NCI-H2196 (cell line): ENCODE measurements at regions not wholly inside any gene's neighbourhood (a gene's known extent, or its start where the extent isn't known, plus 50 kb on each side); places are given as distances from the start of the nearest gene placed in this dataset.

ENCODE experiments used
- DNase-seq: peaks from one replicate; lab custom pipeline; 2025; ENCODE audit not compliant: unreplicated experiment; lab: John Stamatoyannopoulos, UW

DNA sequence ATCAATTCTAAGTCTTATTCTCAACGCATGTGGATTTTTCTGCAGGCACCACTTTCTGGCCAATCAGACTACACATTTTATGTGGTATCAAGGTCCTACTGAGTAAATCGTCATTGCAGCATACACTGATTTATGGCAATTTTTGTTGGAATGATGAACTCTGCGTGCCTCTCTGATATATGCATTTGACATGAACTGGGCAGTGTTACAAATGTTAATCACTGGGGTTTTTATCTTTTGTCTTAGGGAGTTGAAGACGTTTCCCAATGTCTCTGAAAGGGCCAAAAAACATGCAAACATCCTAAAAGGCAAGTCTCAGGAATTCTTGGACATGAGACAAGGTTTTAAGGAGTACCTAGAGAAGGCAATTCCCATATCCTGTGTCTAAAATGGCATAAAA, 809.5 kb upstream of the CELF2 start:
- no peak for DNase-seq

DNA sequence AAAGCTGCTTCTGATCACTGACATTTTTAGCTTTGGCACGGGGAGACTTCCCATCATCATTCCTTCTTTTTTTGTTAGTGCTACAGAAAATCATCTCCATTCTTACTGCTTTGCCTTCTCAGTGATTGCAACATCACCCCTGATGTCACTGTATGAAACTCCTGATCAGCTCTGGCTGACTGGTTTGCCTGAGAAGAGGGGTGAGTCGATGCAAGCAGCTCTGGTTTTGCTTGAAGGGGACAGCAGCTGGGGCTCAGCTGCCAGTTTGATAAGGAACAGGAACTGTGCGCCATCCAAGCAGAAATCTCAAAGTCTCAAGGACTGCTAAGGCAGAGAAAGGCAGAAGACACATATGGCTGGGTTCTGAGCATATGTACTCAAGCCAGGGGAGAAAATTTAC, 808.5 kb upstream of the CELF2 start:
- DNase-seq: no peak

DNA sequence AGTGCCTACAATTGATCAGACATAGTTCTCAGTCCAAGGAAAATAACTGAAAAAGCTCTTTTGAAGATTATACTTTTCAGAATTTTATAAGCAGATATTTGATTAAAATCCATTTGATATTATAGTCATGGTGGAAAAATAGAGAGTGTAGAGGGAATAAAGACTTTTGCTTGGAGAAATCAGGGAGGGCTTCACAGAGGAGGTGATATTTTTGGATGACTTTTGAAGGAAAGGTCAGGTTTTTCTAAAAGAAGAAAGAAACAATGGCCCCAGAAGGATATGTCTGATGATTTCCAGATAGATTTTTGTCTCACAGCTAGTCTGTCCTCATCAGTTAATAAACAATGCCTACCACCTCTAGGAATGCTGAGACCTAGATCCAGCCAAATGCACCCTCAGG, 806.3 kb upstream of the CELF2 start:
- no peak for DNase-seq

DNA sequence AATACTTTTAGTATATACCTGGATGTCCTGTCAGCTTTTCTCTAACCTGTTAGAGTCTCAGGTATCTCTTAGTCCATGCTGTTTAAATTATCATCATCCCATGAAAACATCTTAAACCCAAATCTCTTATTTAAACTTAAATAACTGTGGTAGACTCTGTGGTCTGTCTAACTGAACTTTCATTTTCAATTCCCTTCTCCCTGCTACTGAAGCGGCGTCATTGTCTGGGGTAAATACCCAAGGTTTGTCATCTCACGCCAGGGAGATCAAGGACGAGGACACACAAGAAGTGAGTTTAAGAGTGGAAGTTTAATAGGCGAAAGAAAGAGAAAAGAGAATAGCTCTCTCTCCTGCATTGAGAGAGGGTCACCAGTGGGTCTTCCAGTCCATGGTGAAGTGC, 804.4 kb upstream of the CELF2 start:
- no peak for DNase-seq

DNA sequence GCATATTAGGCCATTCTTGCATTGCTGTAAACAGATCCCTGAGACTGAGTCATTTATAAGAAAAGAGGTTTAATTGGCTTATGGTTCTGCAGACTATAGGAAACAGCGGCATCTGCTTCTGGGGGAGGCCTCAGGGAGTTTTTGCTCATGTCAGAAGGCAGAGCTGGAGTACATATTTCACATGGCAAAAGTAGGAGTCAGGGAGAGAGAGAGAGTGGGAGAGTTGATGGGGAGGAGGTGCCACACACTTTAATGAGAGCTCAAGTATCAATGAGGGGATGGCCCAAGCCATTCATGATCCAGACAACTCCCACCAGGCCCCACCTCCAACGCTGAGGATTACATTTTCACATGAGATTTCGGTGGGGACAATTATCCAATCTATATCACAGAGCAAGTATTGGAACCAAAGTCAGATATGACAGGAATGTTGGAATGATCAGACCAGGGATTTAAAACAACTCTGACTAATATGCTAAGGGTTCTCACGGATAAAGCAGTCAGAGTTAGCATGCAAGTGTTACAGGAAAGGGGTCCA, 795.3 kb upstream of the CELF2 start:
- no peak for DNase-seq

DNA sequence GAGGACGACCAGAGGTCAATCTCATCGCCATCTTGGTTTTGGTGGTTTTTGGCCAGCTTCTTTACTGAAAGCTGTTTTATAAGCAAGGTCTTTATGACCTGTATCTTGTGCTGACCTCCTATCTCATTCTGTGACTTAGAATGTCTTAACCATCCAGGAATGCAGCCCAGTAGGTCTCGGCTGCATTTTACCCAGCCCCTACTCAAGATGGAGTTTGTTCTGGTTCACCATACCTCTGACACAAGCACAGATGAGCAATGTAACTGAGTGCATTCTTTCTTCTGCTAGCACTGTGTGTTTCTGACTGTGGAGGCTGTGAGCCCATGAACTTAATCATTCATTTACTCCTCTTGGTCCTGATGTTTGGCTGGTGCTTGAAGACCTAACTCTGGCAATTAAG, 794.5 kb upstream of the CELF2 start:
- DNase-seq: no peak

DNA sequence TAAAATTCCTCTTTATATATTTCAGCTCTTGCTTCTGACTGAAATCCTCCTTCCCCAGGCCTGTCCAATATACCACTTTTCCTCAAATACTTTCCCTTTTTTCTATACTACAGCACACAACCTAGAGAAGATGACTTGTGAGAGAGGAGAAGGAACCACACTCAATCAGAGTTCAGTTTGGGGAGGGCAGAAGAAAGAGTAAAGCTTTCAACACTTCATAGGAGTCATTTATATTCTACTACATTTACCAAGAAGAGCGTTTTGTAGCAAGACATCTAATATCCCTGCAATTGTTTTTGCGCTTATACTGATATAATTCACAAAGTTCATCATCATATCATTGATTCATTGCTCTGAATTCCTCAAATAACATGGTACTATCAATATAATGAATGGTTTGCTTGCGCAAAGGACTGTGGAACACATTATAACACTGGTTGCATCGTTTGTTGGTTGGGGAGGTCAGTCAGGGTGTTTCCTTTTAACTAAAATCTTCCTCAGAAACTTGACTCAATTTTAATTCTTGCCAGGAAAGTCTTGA, 792.5 kb upstream of the CELF2 start:
- DNase-seq: no peak

DNA sequence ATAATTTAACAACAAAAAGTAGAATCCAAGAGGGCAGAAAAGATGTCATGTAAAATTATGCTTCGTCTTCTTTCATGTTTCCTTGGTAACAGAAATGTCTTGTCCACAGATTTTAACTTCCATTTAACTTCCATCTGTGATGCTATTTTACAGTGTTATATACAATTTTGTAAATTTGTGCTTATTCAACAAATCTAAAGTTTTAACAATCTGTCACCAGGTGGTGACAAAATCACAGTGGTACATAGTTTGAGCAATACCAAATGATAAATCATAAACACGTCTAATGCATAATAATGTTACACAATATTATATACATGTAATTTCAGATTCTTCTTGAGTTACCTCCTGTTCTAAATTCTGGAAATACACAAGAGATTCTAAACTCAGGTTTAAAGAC, 784.4 kb upstream of the CELF2 start:
- DNase-seq: no peak

DNA sequence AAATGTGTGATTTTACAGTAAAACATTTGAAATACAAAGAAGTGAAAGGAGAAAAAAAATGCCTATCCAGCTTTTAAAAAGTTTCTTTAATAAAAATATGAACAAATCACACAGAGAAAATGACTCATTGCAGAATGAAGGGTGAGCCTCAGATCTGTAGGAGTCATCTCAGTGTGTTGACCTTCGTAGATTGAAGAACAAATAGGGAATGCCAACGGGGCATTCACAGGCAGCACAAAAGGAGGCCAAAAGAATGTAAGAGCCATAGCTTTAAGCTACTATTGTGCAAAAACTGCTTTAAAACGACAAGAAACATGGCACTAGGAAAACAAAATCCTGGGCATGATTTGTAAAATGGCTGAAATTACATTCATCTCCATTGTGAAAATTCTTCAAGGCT, 782.7 kb upstream of the CELF2 start:
- no peak for DNase-seq

DNA sequence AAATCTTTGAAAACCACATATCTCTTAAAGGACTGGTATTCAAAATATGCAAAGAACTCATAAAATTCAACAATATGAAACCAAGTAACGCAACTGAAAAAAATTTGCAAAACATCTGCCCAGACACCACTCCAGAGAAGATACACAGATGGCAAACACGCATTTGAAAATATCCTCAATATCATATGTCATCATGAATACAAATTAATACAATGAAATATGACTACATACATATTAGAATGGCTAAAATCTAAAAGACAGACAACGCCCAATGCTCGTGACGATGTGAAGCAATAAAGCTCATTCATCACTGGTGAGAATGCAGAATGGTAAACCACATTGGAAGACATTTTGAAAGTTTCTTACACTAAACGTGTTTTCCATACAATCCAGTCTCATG, 770.1 kb upstream of the CELF2 start:
- DNase-seq: no peak

DNA sequence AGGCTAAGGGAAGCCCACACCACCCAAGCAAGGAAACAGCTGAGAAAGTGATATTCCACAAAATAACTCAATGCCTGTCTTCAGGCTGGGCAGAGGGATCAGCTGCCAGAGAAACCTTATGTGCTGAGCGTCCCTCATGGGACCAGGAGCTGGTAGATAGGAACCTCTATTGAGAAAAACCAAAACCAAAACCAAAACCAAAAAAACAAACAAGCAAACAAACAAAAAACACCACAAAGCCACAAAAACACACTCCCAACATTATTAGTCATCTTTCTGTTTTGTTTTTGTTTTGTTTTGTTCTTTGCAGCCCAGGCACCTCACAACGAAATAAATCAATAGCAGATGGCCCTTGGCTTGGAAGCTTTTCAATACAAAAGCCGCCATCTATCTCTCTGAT, 760.8 kb upstream of the CELF2 start:
- no peak for DNase-seq

DNA sequence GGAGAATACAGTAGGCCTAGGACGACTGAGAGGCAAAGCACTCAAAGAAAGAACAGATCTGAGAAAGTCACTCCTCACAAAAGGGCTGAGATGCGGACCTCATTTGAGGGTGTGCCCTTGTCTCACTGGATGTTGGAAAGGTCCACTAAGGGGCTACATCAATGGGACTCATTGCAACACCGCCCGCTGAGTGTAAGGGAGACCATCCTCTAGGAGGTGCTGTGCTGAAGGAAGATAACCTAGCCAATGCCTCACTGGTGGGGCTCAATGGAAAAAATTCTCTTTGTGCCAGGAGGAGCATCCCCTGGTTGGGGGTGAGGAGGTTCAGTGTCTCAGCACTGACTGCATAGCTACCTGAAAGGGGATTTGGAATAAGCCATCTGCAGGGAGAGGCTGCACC, 758.7 kb upstream of the CELF2 start:
- DNase-seq: no peak

DNA sequence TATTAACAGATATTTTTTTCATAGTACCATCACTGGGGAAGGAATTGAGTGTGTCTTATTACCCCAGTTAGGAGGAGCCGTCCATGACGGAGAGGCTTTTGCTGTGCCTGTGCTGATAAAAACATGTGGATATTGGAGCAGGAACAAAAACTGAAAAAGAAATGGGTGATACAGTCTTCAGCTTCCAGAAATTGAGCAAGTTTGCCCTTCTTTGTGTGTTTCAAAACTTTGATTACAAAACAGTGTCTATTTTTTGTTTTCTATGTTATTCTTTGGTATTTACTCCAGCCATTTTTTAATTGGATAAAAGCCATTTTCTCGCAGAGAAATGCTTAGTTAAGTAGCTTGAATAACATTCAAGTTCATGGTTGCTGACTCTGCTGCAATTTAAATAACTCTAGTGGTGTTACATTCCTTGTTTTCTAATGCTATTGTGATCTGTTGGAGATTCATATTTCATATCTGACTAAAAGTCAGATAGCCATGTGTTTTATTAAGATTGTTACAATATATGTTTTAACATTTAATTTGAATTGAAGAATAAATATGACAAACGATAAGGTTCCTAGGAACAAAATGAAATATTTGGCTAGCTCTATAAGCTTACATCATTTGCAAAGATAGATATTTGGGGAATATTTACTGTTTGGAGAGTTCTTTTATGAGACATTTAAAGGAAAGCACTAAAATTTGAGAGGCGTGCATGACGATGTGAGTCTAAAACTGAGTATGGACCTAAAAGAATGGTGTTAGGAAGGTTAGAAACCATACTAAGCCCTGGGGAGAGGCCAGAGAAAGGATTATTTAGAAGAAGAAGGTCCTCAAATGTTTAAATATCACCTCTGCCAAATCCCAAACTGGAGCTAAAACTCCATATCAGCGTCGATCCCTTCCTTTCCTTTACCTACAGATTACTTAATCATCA, 747.3 kb upstream of the CELF2 start:
- no peak for DNase-seq

DNA sequence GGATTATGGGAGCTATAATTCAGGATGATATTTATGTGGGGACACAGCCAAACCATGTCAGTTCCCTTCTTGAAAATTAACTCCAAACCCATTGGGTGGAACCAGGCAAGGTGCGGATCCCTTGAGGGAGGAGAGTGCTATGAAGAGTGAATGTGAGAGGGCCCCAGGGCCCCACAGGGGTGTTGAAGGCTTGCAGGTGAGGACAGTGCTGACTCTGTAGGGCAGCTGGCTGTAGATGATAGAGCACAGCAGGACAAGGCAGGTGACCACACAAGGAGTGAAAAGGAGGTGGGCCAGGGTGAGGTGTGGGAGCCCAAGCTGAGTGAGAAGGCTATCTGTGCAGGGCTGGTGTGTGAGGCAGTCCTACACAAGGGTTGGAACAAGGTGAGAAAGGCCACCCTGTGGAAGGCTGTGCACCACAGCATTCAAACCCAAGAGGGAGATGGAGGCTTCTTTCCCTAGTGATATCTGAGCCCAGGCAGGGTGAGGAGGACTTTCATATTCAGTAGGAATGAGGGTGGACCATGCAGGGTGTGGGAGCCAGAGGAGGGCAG, 746.0 kb upstream of the CELF2 start:
- DNase-seq: no peak

DNA sequence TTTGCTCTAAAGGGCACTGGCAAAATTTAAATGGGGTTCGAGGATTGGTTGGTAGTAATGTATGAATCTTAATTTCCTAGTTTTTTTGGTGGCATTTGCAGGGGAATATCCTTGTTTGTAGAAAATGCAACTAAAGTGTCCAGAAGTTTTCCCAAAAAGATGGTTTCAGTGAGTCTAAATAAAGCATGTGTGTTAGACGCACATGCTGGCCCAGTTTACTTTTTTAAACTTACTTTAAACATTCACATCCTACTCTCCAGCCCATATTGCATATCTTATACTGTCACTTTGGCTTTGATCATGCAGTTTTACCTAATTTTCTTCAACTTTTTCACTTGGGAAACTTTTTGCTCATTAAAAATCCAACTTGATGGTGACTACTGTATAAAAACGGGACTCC, 744.0 kb upstream of the CELF2 start:
- DNase-seq: no peak

DNA sequence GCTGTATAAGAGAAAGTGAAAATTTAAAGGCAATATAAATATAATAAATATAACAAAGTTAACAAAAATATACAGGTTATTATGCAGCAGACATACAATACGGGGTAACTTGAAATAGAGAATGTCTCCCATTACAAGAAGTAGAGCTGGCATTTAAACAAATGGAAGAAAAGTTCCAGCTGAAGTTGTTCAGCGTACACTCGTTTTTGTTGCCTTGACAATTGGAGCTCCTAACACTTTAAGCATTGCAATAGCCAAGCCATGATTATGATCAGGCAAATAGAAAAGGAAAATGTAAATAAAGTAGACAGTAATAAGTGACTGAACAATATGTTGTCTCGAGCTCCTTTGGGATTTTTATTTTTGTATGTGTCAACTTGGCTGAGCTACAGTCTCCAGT, 737.8 kb upstream of the CELF2 start:
- no peak for DNase-seq

DNA sequence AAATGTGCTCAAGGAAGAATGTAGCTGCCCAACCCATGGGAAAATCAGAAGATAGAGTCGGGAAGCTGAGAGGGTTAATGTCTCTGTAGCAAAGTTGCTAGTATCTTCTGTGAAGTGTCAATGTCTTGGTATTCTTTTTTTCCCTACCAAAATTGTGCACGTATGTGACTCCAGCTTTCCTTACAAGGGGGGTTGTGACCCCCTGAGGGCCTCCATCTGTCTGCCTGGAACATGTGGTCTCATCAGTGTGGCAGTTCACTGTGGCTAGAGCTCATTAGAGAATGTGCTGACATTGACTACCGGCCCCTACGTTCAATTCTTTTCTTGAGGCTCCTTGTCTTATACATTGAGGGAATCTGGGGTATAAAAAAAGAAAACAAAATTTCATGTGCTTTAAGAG, 725.2 kb upstream of the CELF2 start:
- no peak for DNase-seq

DNA sequence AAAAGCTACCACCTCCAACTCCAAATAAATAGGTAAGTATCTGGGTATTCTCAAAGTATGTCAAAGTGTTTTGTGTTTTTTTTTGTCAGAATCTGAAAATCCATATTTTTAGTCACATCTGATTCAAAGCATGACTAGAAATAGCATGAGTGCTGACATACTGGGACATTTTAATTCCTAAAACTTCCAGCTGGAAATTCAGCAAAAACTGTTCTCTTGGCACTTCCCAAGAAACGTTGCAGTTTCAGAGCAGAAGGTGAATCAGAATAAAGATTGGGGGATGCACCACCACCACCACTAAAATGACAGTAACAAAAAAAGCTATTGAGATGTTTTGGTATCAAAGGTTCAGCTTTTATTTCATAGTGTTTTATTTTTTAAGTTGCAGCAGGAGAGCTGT, 724.6 kb upstream of the CELF2 start:
- DNase-seq: no peak

DNA sequence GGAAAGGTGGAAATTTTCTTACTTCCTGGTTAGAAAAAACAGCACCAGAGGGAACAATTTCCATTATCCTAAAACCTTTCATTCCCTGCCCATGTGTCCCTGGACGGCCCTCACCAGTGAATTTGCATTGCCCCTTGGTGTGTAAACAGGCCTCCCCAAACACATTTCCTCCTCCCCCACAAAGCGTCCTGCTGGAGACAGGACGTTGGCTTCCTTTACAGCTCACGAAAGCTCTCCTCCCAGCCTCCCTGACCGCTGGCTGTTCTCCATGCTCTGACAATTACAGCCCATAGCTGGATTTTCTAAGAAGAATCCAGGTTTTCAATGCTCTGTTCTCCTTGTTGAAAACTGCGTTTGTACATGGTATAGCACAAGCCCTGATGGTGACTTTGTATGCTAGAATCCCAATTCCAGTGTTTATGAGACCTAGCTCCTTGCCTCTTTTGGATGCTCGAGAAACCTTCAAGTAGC, 724.2 kb upstream of the CELF2 start:
- DNase-seq: no peak

DNA sequence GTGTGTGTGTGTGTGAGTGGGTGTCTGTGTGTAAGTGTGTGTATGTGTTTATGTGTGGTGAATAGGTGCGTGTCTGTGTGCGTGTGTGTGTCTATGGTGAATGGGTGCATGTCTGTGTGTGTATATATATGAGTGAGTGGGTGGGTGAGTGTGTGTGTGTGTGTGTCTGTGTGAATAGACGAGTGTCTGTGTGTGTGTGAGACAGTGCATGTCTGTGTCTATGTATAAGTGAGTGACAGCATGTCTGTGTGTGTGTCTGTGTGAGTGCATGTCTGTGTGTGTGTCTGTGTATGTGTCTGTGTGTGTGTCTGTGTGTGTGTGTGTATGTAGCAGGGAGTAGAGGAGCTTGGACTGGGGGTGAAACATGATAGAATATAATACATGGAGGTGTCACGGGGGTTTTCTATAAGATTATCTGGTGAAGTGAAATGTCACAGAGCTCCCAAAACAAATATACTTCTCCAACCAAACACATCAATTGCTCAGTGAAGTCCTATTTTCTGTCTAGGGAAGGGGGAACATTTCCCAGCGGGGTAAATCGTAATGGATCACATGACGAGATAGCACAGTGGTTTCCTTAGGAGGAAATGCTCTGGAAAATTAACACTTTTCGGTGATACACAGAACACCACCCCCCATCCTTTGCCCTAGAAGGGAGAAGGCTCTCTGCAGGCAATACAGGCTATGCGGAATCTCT, 723.3 kb upstream of the CELF2 start:
- no peak for DNase-seq

DNA sequence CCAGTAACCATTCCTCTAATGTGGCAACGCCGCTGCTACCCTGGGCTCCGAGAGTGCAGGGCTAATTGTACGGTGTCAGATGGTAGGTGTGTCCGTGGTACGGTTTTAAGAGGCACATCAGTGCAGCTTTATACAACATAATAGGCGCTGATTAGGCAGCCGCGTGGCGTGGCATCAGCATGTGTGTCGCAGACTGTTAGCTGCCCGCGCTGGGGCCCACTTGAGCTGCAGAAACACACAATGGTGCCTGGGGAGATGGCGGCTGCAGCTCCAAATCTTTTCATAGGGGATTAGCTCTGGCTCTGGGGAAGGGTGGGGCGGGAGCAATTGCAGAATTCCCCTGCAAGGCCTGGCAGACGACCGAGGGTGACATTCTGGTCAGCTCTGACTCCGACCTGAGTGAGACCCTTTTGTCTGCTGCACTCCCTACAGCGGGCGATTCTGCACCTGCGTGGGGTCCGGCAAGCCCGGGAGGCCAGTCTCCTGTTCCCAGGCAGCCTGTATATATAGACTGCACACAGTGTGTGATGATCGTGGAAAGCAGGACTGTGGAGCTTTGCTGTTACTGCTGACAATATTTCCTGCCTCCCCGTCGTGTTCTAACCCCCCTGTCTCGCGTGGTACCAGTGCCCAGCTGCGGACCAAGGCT, 722.7 kb upstream of the CELF2 start:
- DNase-seq: no peak
